HG03354 (cell line): ENCODE measurements at regions not wholly inside any gene's neighbourhood (a gene's known extent, or its start where the extent isn't known, plus 50 kb on each side); places are given as distances from the start of the nearest gene placed in this dataset.

Experiments
- ATAC-seq: cut with Tn5 transposase; IDR thresholded peaks from one replicate; pipeline ENCODE4 v1.9.1; 2021; ENCODE audit warnings: mild to moderate bottlenecking; ENCODE audit not compliant: unreplicated experiment, poor library complexity, severe bottlenecking

DNA sequence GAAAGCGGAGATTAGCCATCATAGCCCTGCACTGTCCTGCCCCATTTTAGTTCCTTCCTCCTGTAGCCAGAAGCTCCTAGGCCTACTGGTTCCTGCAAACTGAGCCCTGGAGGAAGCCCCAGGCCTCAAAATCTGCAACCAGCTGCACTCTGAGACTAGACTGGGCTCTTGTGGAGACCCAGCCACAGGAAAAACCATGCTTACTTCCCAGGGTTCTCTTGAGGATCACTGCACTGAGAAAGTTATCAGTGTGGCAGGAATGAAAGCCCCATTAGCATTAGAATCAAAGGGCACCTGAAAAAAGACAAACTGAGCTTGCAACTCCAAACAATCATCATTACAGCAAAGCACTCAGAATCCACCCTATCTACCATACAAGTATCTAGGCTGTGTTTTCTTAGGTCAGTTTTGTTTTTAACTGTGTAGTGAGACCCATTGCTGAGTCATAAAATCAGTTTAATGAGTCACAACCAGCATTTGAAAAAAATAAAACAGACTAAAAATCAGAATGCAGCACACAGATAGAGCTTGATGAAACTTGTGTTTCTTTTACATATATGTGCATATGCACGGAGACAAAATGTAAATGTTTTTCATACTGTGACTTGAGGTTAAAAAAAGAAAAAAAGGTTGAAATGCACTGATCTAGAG, 91.0 kb downstream of the UNC5CL start:
- ATAC-seq, result no peak

DNA sequence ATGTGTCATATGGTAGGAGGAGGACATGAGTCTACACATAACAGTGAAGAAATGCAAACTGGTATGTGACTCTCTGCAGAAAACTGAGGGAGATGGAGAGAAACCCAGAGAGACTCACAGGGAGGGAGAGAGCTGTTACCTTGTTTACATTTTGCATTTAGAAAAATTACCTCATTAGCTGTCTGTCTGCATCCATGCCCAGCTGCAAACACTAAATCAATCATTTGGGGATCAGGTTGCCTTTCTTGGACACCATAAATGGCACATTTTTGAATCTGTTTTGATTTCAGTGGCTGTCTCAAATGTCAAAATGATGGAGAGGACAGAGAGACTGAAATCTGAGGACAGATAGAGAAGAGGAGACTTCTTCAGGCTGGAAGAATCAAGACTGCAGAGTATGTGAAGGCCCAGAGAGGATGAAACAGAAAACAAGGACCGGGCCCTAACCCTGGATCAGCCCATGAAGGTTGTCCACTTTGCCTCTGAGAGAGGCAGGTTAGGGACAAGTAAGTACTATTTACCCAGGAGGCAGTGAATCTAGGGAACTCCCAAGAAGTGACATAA, 92.2 kb downstream of the UNC5CL start:
- no peak for ATAC-seq

DNA sequence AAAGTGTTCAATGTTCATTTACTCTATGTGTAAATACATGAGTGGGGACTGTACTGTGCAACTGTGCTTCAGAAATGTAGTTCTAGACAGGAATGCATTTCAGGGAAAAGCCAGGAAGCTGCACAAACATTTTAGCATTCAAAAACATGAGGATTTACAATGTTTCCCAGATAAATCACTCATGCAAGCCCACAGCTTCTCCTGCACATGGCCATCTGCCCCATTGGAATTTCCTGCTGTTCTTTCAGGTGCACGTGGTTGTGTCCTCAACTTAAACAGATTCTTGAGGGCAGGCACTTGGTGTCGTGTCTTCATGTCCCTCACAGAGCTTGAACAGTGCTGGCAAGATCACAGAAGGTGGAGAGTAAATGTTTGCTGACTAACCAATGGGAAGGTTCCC, 101.5 kb downstream of the UNC5CL start:
- no peak for ATAC-seq

DNA sequence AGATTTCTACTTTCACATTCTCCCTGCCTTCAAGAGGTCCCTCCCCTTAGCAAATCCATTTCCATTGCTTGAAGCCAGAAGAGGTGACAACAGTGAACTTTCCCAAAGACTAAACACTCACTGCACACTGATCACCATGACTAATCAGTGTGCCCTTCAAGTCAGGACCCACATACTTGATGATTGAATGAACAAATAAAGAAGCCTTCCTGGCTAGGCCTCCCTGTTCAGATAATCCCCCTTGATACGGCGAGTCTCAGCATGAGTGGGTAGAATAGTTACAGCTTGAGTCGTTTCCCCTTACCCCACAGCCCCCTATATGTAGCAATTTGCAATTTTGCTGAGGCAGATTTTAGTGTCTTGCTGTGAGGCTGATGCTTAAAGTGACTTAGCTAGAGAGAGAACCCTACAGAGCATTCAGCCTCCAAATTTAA, 102.2 kb downstream of the UNC5CL start:
- no peak for ATAC-seq

DNA sequence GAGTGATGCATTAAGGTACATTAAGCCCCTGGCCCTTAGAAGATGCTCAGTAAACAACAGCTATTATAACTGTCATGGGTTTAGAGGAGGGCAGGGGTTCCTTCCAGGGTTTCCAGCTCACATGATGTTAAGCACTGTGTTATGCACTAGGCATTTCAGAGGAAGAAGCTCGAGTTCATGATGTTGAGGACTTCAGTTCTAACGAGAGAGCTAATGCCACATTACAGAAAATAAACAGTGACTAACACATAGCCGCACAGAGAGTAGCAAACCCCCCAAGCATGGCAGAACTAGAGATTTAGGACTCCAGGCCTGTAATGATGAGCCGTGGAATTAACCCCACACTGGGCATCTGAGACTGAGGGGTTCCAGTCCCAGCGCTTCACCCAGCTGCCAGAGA, 105.2 kb downstream of the UNC5CL start:
- ATAC-seq, result no peak

DNA sequence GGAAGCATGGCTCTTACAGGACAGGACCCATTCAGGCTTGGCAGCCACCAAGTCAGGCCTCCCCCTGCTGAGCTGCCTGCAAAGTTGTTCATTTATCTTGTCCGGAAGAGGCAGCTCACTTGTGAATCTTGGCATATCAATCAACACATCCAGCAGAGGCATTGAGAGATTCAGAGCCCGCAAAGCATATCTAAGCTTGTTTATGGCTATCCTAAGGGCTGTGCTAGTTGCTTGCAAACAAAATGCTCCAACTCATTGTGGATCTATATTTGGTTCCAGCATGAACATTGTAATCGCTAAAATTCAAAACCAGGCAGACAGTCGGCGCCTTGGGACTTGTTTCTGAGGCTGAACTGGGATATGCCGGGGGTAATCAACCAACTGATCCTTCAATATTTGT, 106.1 kb downstream of the UNC5CL start:
- ATAC-seq, result no peak

DNA sequence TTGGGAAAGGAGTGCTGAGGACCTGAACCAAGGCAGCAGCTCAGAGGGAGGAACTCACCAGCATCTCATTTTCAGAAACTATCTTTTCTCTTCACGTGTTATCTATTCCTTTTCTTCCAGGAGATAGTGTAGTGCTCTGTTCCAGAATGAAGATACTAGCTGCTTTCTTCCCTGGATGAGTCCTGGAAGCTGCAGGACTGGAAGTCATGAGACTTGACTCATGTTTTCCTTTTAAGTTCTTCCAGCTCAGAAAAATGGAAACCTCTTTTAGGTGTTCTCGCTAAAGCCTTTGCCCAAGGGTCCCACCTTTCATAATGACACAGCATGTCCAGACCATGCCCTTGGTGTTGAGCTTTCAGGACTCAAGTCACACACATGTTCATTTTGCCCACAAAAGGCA, 106.7 kb downstream of the UNC5CL start:
- no peak for ATAC-seq

DNA sequence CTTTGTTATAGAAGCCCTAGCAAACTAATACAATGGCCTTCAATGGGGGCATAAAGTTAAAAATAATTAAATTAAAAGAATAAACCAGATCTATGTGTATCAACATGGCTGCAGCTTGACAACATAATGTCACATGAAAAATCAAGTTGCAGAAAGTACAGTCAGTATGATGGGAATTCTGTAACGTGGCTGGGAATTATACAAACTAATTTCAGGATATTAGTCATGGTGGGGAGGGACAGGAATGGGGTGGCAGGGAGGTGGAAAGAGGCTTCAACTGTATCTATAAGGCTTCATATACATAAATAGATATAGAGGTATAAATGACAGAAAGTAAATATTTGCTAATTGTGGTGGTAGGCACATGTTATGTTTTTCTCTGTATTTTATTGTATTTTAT, 107.1 kb downstream of the UNC5CL start:
- ATAC-seq, result no peak

DNA sequence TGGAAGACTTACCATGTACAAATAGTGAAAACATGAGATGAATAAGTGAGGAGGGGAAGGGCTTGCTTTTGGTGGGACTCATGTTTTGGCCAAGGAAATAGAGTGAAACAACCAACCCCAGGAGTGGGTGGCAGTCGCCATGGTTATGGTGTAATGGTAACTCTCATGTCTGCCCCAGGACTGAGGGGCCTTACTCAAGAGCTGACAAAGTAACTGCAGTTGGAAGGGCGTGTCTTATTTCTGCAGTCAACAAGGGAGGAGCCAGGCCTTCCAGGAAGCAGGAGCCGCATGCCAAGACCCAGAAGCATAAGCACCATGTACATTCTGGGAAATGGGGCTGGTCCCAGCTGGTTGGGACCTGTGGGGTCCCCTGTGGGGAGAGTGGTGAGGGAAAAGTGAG, 108.5 kb downstream of the UNC5CL start:
- ATAC-seq, result no peak

DNA sequence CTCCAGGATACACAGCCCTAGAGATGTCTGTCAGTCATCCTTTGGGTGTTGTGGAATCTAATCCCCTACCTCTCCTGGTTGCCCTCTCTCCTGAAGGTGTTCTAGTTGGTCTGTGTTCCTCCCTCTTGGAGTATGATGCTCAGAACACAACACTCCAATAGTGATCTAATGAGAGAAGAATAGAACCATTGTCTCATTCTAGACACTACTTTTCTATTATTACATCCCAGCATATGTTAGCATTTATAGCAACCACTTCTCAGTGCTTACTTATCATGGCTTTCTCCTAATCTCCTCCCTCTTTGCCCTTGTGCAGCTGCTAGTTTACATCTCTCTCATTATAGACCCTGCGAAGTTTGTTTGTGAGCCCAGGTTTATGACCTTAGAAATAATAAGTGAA, 109.0 kb downstream of the UNC5CL start:
- no peak for ATAC-seq

DNA sequence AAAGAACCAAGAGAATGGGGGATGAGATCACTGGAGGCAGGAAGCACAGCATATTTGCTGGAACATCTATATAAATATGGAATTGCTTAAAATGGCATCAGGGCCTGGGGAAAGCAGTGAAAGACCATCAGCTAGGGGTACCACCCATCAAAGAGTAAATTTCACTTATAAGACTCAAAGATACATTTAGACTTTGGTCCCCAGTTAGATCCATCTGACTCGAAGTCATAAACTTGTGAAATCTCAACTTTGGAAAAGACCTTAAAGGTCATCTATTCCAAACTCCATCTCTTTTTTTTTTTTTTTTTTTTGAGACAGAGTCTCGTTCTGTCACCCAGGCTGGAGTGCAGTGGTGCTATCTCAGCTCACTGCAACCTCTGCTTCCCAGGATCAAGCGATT, 109.8 kb downstream of the UNC5CL start:
- ATAC-seq, result no peak

DNA sequence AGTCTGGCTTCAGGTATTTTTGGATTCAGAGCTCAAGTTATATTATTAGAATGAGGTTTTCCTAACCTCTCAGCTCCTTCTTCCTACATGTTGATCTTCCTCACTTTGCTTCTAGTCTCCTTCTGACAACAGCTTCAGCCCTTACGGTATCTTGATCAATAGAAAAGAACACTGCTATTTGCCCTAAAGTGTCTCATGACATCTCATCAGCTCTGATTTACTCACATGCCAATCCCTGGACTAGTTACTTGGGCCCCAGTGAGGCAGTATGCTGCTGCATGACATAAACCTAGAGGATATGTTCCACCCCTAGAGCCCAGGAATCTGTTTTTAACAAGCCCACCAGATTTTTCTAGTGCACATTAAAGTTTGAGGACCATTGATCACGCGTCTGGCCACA, 110.3 kb downstream of the UNC5CL start:
- ATAC-seq, result no peak

DNA sequence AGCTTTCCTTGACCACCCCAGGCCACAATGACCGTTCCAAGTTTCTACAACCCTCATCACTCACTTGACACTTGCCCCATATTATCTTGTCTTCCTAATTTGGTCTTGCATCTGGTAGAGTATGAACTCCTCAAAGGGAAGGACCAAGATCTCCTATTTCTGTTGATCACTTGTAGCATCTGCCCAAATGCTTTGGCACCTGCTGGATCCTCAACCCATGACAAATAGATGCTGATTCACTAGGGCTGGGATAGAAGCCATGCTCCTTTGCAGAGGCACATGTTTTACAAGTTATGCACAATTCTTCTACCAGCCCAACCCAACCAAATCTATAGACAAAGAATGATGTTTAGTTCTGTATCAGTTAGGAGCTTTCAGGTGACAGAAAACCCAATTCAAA, 110.7 kb downstream of the UNC5CL start:
- no peak for ATAC-seq

DNA sequence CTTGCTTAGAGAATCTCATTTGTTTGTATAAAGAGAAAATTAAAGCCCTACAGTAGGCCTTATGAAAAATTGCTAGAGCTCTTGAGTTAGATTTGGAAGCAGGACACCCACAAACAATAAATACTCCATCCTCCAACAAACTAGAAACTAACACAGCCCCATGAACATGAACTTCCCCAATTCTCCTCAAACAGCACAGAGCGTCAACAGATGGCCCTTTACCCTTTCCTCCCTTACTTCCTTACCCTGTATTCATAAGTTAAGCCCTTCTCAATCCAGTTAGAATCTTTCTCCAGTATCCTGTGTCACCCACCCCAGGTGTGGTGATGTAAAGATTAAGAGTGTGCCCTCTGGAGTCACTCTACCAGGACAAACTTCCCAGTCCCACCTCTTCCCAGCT, 113.7 kb downstream of the UNC5CL start:
- ATAC-seq, result no peak

DNA sequence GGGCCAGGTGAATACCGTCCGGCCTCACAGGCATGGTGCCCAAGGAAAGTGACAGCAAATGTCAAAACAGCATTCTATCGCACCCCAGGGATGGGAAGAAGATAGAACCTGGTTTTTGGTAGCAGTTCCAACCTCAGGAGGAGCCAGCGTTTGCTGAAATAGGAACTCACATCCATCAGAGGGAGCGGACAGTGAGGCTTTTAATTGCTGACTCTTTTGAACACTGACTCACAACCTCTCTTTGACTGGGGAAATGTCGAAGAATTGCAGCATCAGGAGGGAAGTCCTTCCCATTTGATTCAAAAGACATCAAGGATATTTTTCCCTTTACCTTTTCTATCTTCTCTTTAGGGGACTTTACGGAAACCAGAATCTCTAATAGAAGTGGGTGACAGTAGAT, 114.2 kb downstream of the UNC5CL start:
- ATAC-seq, result no peak

DNA sequence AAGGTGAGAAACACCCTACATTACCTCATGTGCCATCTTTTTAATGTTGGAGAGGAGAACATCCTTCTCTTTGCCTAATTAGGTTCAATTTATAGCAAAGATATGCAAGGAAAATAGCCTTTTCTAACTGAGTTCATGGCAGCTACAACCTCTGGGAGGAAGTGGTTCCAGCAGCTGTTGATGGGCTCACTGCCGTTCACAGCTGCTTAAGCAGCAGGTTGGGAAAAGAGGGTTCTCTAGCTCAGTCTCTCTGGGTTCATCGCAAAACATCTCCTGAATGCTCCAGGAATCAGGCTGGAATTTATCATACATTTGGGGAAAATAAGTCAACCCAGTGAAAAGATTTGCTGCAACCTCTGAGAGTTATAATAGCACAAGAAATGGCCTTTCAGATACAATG, 115.1 kb downstream of the UNC5CL start:
- no peak for ATAC-seq

DNA sequence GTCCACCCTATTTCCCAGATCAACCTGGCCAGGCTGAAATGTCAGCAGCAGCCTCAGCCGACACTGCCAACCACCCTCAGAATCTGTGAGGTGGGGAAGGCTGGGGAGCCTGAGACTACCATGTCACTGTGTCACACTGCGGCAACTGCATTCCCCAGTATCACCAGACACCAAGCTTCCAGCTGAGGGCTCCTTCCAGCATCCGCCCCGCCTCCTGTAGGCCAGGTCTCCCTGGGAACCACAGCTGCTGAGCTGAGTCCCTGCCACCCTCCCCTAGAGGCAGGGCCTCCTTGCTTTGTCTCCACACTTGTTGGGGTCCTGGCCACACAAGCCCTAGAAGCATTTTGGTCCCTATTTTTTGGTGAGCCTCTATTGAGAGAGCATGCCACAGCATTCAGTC, 115.7 kb downstream of the UNC5CL start:
- no peak for ATAC-seq

DNA sequence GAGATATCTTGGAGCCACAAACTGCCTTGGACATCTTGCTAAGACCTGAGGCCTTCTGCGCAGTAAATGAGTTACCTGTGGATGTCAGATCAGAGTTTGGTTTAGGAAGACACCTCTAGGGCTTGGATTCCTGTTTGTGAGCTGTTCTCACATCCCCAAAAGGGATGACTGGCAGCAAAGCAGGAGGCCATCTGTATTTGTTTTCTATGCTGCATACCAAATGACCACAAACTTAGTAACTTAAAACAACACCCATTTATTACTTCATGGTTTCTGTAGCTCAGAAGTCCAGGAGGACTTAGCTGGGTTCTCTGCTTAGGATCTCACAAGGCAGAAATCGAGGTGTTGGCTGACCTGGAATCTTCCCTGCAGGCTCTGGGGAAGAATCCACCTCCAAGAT, 116.7 kb downstream of the UNC5CL start:
- no peak for ATAC-seq

DNA sequence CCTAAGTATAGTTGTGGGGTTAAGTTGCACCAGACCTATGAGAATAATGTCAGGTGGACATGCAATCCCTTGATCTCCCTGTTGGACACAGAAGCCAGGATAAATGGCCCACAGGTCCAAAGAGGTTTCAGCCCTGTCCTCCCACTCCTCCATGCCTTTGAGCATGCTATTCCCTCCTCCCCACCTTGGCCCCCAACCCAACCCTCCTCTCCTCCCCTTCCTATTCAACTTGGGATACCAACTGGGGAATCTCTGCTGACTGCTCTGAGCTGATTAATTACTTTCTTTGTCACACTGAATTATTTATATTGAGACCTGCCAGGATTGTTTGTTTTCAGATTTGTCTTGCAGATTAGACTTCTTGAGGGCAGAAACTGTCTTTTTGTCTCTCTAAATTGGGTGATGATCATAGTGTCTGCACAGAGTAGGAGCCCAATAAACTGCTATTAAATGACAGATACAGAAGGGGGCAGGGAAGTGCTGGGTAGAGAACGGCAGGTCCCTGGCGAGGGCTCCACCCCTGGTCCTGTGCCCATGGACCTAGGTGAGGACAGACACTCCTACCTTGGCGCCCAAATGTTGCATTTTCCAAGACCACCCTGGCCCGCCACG, 120.9 kb downstream of the UNC5CL start:
- no peak for ATAC-seq

DNA sequence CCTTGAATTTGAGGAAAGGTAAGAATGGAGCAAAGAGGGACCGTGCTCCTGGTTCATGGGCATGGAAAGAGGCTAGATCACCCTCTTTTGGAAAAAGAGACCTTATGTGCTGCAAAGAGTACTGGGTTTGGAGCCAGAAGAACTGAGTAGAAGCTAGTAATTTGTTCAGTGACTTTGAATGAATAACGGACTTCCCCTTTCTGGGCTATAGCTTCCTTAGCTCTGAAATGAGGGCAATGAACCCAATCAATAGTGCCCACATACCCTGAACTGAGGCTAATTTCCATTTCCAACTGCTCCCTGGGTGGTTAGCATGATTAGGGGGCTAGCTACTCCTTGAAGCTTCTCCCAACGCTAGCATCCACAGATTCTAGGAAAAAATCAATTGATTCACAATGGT, 121.4 kb downstream of the UNC5CL start:
- no peak for ATAC-seq

DNA sequence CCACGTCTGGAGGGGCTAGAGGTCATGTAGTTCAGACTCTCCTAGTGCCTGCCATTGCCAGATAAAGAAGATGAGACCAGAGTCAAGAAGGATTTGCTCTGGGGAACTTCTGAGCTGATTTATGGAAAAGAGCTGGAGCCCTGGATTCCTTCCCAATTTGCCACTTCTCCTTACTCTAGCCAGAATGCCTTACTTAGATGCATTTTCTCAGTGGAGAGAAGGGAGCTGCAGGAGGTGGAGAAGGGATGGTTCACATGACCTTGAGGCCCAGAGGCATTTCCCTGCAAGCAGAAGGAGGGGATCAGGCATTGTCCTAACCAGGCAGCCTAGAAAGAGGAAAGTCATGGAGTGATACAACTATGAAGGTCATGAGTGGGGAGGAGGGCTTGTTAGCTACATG, 122.2 kb downstream of the UNC5CL start:
- no peak for ATAC-seq

DNA sequence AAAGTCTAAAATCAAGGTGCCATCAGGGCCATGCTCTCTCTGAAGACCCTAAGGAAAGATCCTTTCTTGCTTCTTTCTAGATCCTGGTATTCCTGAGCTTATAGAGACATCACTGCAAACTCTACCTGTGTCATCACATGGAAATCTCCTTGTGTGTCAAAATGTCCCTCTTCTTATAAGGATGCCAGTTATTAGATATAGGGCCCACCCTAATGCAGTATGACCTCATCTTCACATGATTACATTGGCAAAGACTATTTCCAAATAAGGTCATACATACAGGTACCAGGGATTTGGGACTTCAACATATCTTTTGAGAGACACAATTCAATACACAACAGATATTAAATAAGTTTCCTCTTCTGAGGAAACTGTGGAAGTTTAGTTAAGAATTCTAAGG, 123.9 kb downstream of the UNC5CL start:
- no peak for ATAC-seq
